SK-N-SH (cell line): ENCODE measurements at regions not wholly inside any gene's neighbourhood (a gene's known extent, or its start where the extent isn't known, plus 50 kb on each side); places are given as distances from the start of the nearest gene placed in this dataset.

Experiments used
- CTCF ChIA-PET: fragments of 300-600, 350-600 bp; formaldehyde crosslinking; extraction: SDS; loops from one replicate; lab custom pipeline; 2021; lab: Yijun Ruan, JAX
- POLR2A ChIA-PET: fragments of 350-600 bp; sonication (Branson Sonifier 250); formaldehyde crosslinking; extraction: SDS; loops from one replicate; lab custom pipeline; 2020; ENCODE audit warnings: antibody characterized with exemption, inconsistent platforms; lab: Yijun Ruan, JAX
- DNase-seq: peaks from one replicate; pipeline ENCODE4 v3.0.0; 2012
- H2AFZ ChIP-seq: fragments of 200-600 bp; sonication (generic); 2 replicates; pipeline ENCODE4 v1.8.1; 2016; ENCODE audit warnings: antibody characterized with exemption, mild to moderate bottlenecking, low read depth
- H3F3A ChIP-seq: fragments of 200-600 bp; sonication (generic); replicated peaks from 2 replicates; pipeline ENCODE3; 2016; ENCODE audit warnings: antibody characterized with exemption, mild to moderate bottlenecking; ENCODE audit not compliant: insufficient read depth
- H3K27ac ChIP-seq, 2 experiments: fragments of 200-500 bp in 1 of 2; fragments of 200-600 bp in 1 of 2; sonication (Bioruptor generic) in 1 of 2; sonication (generic), shearing (Covaris generic) in 1 of 2; 2 replicates each; pipeline versions ENCODE4 v1.5.1 to v1.6.1; 2014 to 2016; ENCODE audit warnings: low read depth in 2 of 2, inconsistent platforms in 1 of 2, low read length in 1 of 2, mild to moderate bottlenecking in 1 of 2, mixed read lengths in 1 of 2
- H3K27me3 ChIP-seq: fragments of 200-600 bp; sonication (generic), shearing (Covaris generic); 2 replicates; pipeline ENCODE4 v1.6.1; 2016; ENCODE audit warnings: mixed run types; ENCODE audit not compliant: insufficient read depth
- H3K36me3 ChIP-seq, 2 experiments: fragments of 200-500 bp in 1 of 2; fragments of 200-600 bp in 1 of 2; sonication (Bioruptor generic) in 1 of 2; sonication (generic) in 1 of 2; replicated peaks in 1 of 2; 2 replicates each; pipeline versions ENCODE3 to v1.5.1; 2014 to 2016; ENCODE audit warnings: low read length in 1 of 2, mild to moderate bottlenecking in 1 of 2; ENCODE audit not compliant: insufficient read depth in 2 of 2, control insufficient read depth in 1 of 2
- H3K4me1 ChIP-seq, 2 experiments: fragments of 200-500 bp in 1 of 2; fragments of 200-600 bp in 1 of 2; sonication (Bioruptor generic) in 1 of 2; sonication (generic), shearing (Covaris generic) in 1 of 2; 2 replicates each; pipeline versions ENCODE4 v1.5.1 to v1.6.1; 2014 to 2016; ENCODE audit warnings: low read depth in 1 of 2, low read length in 1 of 2, mixed run types in 1 of 2; ENCODE audit not compliant: insufficient read depth in 2 of 2, control insufficient read depth in 1 of 2
- H3K4me2 ChIP-seq: fragments of 200-600 bp; sonication (generic), shearing (Covaris generic); 2 replicates; pipeline ENCODE4 v1.6.1; 2017; ENCODE audit warnings: mixed run types
- H3K4me3 ChIP-seq, 2 experiments: fragments of 200-500 bp in 1 of 2; fragments of 200-600 bp in 1 of 2; sonication (Bioruptor generic) in 1 of 2; sonication (generic), shearing (Covaris generic) in 1 of 2; 2 replicates each; pipeline versions ENCODE4 v1.5.1 to v1.8.1; 2014 to 2016; ENCODE audit warnings: low read depth in 2 of 2, inconsistent platforms in 1 of 2, low read length in 1 of 2, mild to moderate bottlenecking in 1 of 2, mixed read lengths in 1 of 2, moderate library complexity in 1 of 2
- H3K79me2 ChIP-seq: fragments of 200-600 bp; sonication (generic); 2 replicates; pipeline ENCODE4 v1.8.1; 2017; ENCODE audit warnings: mild to moderate bottlenecking; ENCODE audit not compliant: insufficient read depth
- H3K9ac ChIP-seq: fragments of 200-600 bp; sonication (generic); 2 replicates; pipeline ENCODE4 v1.6.1; 2017; ENCODE audit warnings: mixed run types
- H3K9me2 ChIP-seq: fragments of 200-600 bp; sonication (generic); 2 replicates; pipeline ENCODE4 v1.6.1; 2017; ENCODE audit warnings: mixed run types
- H3K9me3 ChIP-seq: fragments of 200-600 bp; sonication (generic); 2 replicates; pipeline ENCODE4 v1.6.1; 2017; ENCODE audit warnings: mixed run types, mild to moderate bottlenecking, moderate library complexity
- H4K20me1 ChIP-seq: fragments of 200-600 bp; sonication (generic); 2 replicates; pipeline ENCODE4 v1.6.1; 2017; ENCODE audit warnings: mild to moderate bottlenecking, mixed run types; ENCODE audit not compliant: insufficient read depth
- CHD2 ChIP-seq: fragments of 150-350 bp; IDR thresholded peaks from 2 replicates; pipeline ENCODE4 v1.6.1; 2018; ENCODE audit warnings: low read length; ENCODE audit not compliant: partially characterized antibody
- ELF1 ChIP-seq: IDR thresholded peaks from 2 replicates; pipeline ENCODE4 v1.4.0; 2012
- EZH2phosphoT487 ChIP-seq: fragments of 200-600 bp; sonication (generic); IDR thresholded peaks from 2 replicates; pipeline ENCODE4 v1.6.1; 2017; ENCODE audit warnings: low read depth, mixed run types, mild to moderate bottlenecking, antibody characterized with exemption, moderate library complexity, borderline replicate concordance
- FOXJ3 ChIP-seq: sonication (generic); formaldehyde crosslinking; IDR thresholded peaks from 2 replicates; pipeline ENCODE4 v1.5.1; 2020; ENCODE audit warnings: mild to moderate bottlenecking, missing genetic modification reagents
- FOXM1 ChIP-seq: IDR thresholded peaks from 2 replicates; pipeline ENCODE4 v1.4.0; 2012; ENCODE audit warnings: low read depth, mild to moderate bottlenecking
- JUND ChIP-seq: IDR thresholded peaks from 2 replicates; pipeline ENCODE4 v1.4.0; 2012
- MAX ChIP-seq: IDR thresholded peaks from 2 replicates; pipeline ENCODE4 v1.4.0; 2012; ENCODE audit warnings: low read depth
- NFIC ChIP-seq: IDR thresholded peaks from 2 replicates; pipeline ENCODE4 v1.4.0; 2012; ENCODE audit warnings: borderline replicate concordance
- NRF1 ChIP-seq: IDR thresholded peaks from 2 replicates; pipeline ENCODE4 v1.6.1; 2012; ENCODE audit warnings: low read depth, mild to moderate bottlenecking, low read length
- POLR2AphosphoS5 ChIP-seq: IDR thresholded peaks from 2 replicates; pipeline ENCODE4 v1.6.1; 2012; ENCODE audit warnings: low read depth, low read length
- RAD21 ChIP-seq: IDR thresholded peaks from 2 replicates; pipeline ENCODE4 v1.6.1; 2012; ENCODE audit warnings: mild to moderate bottlenecking, low read length
- REST ChIP-seq: IDR thresholded peaks from 2 replicates; pipeline ENCODE4 v1.6.1; 2012; ENCODE audit warnings: mild to moderate bottlenecking, low read depth, low read length, moderate library complexity
- RFX5 ChIP-seq: IDR thresholded peaks from 2 replicates; pipeline ENCODE4 v1.6.1; 2012; ENCODE audit warnings: mild to moderate bottlenecking, improper control_type of control experiment, low read length
- SMC3 ChIP-seq: IDR thresholded peaks from 2 replicates; pipeline ENCODE4 v1.6.1; 2012; ENCODE audit warnings: low read depth, low read length, improper control_type of control experiment
- TAF1 ChIP-seq: IDR thresholded peaks from 2 replicates; pipeline ENCODE4 v1.6.1; 2012; ENCODE audit warnings: low read depth, mild to moderate bottlenecking, low read length, moderate library complexity, borderline replicate concordance
- TCF12 ChIP-seq: IDR thresholded peaks from 2 replicates; pipeline ENCODE4 v1.4.0; 2012
- TEAD4 ChIP-seq: IDR thresholded peaks from 2 replicates; pipeline ENCODE4 v1.4.0; 2012; ENCODE audit warnings: mild to moderate bottlenecking, borderline replicate concordance; ENCODE audit not compliant: insufficient read depth
- USF1 ChIP-seq: IDR thresholded peaks from 2 replicates; pipeline ENCODE4 v1.4.0; 2012; ENCODE audit warnings: low read depth, borderline replicate concordance
- USF2 ChIP-seq: fragments of 150-350 bp; IDR thresholded peaks from 2 replicates; pipeline ENCODE4 v1.6.1; 2017; ENCODE audit warnings: antibody characterized with exemption, low read length, low read depth, borderline replicate concordance
- ZBTB33 ChIP-seq: IDR thresholded peaks from 2 replicates; pipeline ENCODE4 v1.4.0; 2012; ENCODE audit warnings: low read depth, borderline replicate concordance
- WGBS: methylation state at CpG from one replicate; pipeline ENCODE4 v1.1.6; 2017; ENCODE audit warnings: low lambda C conversion rate; 5-methylcytosine and 5-hydroxymethylcytosine counted together

- Histone ChIP-seq H2AFZ (no peak overlapping the region), H3K27me3 (no peaks in the 10 kb centered on the region), H3K36me3 (no peaks in the 10 kb centered on the region), H3K27ac (no peak overlapping the region), H3K79me2 (no peaks in the 10 kb centered on the region), H3K4me1 (no peaks in the 10 kb centered on the region), H3K9ac (no peak overlapping the region), H3K9me2 (no peaks in the 10 kb centered on the region), H3K9me3 (no peaks in the 10 kb centered on the region), H3F3A (no peaks in the 10 kb centered on the region), H3K4me3 (no peak overlapping the region), H3K4me2 (no peak overlapping the region), H4K20me1 (no peaks in the 10 kb centered on the region)
- TF ChIP-seq USF1 (no peak), FOXM1 (no peak), NRF1 (no peak), USF2 (no peak), ELF1 (no peak), ZBTB33 (no peak), TEAD4 (no peak), RFX5 (no peak), RAD21 (no peak), POLR2AphosphoS5 (no peak), SMC3 (no peak), TAF1 (no peak), EZH2phosphoT487 (no peak), JUND (no peak), NFIC (no peak), FOXJ3 (no peak), MAX (no peak), REST (no peak), CHD2 (no peak), TCF12 (no peak)
- 49% methylated on average over 2 of the region's 2 CpGs for WGBS
- POLR2A ChIA-PET, result no interaction called here
- DNase-seq, result no peak
- CTCF ChIA-PET, result no interaction called here
These were observed 483.9 kb downstream of the DNAH5 start for GRCh38 chr5:13460587-13460986.
